Lung (tissue), 11 donors: ENCODE measurements at regions not wholly inside any gene's neighbourhood (a gene's known extent, or its start where the extent isn't known, plus 50 kb on each side); places are given as distances from the start of the nearest gene placed in this dataset.

ENCODE experiments used
- ATAC-seq: fragments of 200-7000 bp; cut with Tn5 transposase; one replicate; pipeline ENCODE4 v1.9.1; 2020; ENCODE audit warnings: moderate number of reproducible peaks; ENCODE audit not compliant: insufficient read depth, low FRiP score
- DNase-seq, 3 donors: peaks; one replicate each; pipeline ENCODE4 v3.0.0-alpha.2; 2013 to 2017
- H3K27ac ChIP-seq, 2 donors: one replicate each; pipeline ENCODE4 v1.5.1; 2013; ENCODE audit warnings: mild to moderate bottlenecking in 2 of 2, moderate library complexity in 2 of 2, control low read depth in 1 of 2, inconsistent platforms in 1 of 2, low read depth in 1 of 2, low read length in 1 of 2
- H3K27me3 ChIP-seq, 3 donors: one replicate each; pipeline ENCODE4 v1.5.1; 2013; ENCODE audit warnings: low read length in 2 of 3; ENCODE audit not compliant: control insufficient read depth in 3 of 3, insufficient read depth in 3 of 3
- H3K36me3 ChIP-seq, 4 donors: one replicate each; pipeline ENCODE4 v1.5.1; 2013; ENCODE audit warnings: low read length in 4 of 4, mild to moderate bottlenecking in 1 of 4, moderate library complexity in 1 of 4; ENCODE audit not compliant: control insufficient read depth in 4 of 4, insufficient read depth in 4 of 4
- H3K4me1 ChIP-seq, 5 donors: one replicate each; pipeline ENCODE4 v1.5.1; 2013; ENCODE audit warnings: low read length in 5 of 5, mild to moderate bottlenecking in 2 of 5, moderate library complexity in 1 of 5; ENCODE audit not compliant: control insufficient read depth in 5 of 5, insufficient read depth in 5 of 5
- H3K4me3 ChIP-seq: one replicate; pipeline ENCODE4 v1.5.1; 2013; ENCODE audit warnings: mild to moderate bottlenecking, control low read depth, moderate library complexity
- H3K9ac ChIP-seq, 2 donors: one replicate each; pipeline ENCODE4 v1.5.1; 2013; ENCODE audit warnings: low read length in 2 of 2, control low read depth in 1 of 2; ENCODE audit not compliant: insufficient read depth in 1 of 2
- H3K9me3 ChIP-seq, 4 donors: one replicate each; pipeline ENCODE4 v1.5.1; 2013; ENCODE audit warnings: low read length in 3 of 4, mild to moderate bottlenecking in 1 of 4, moderate library complexity in 1 of 4; ENCODE audit not compliant: control insufficient read depth in 4 of 4, insufficient read depth in 3 of 4
- WGBS, 2 donors: extraction: QIAGEN DNeasy Blood & Tissue Kit; methylation state at CpG; one replicate each; pipeline ENCODE4 v1.1.7; 2013; 5-methylcytosine and 5-hydroxymethylcytosine counted together
- TF ChIP-seq, protein P1 (sequence below): IDR thresholded peaks from 2 replicates; pipeline ENCODE4 v1.5.1; 2012; ENCODE audit warnings: mild to moderate bottlenecking; ENCODE audit errors: control extremely low read depth, extremely low read depth
- donor health status: control.
- donor health status: control.
- donor health status: Bipolar disorder and iron deficiency.
- donor health status: healthy.
- donor health status: DM: yes; HTN: yes; CAD: no.

DNA sequence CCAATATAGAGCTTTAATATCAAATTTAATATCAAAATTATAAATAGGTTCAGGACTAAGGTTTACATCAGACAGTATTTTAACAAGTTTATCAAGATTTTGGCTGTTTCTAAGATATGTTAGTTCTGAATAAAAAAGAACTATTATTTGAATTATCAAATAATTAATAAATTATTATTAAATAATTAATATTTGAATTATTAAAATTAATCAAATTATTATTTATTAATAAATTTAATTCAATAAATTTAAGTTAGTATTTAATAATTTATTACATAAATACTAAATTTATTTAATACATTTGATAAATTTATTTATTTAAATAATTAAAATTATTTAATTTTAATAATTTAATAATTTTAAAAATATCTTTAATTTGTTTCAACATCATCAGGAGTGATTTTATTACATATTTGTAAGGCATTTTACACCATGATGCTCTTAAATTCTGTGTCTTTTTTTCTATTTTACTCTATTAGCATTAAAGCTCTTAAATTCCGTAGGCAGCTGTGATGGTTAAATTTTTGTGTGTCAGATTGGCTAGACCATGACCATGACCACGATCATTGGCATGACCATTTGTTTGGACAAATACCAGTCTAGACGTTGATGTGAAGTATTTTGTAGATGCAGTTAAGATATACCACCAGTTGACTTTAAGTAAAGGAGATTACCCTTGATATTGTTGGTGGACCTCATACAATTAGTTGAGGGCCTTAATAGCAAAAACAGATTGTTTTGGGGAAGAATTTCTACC, 82.6 kb downstream of the BBS10 start:
- TF ChIP-seq, protein P1, sequence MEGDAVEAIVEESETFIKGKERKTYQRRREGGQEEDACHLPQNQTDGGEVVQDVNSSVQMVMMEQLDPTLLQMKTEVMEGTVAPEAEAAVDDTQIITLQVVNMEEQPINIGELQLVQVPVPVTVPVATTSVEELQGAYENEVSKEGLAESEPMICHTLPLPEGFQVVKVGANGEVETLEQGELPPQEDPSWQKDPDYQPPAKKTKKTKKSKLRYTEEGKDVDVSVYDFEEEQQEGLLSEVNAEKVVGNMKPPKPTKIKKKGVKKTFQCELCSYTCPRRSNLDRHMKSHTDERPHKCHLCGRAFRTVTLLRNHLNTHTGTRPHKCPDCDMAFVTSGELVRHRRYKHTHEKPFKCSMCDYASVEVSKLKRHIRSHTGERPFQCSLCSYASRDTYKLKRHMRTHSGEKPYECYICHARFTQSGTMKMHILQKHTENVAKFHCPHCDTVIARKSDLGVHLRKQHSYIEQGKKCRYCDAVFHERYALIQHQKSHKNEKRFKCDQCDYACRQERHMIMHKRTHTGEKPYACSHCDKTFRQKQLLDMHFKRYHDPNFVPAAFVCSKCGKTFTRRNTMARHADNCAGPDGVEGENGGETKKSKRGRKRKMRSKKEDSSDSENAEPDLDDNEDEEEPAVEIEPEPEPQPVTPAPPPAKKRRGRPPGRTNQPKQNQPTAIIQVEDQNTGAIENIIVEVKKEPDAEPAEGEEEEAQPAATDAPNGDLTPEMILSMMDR, result no peak
- Histone ChIP-seq H3K27ac (no peak overlapping the region), H3K9me3 (no peaks in the 10 kb centered on the region), H3K4me1 (peaks cover 0 to 34% (median 7%) of the 10 kb centered on the region in 5 donors), H3K9ac (no peak overlapping the region), H3K36me3 (no peaks in the 10 kb centered on the region), H3K27me3 (no peaks in the 10 kb centered on the region), H3K4me3 (no peak overlapping the region)
- ATAC-seq (no peak), DNase-seq (no peak)
- WGBS, 2 donors, result 51 to 86% methylated on average over 3 of the region's 3 CpGs

DNA sequence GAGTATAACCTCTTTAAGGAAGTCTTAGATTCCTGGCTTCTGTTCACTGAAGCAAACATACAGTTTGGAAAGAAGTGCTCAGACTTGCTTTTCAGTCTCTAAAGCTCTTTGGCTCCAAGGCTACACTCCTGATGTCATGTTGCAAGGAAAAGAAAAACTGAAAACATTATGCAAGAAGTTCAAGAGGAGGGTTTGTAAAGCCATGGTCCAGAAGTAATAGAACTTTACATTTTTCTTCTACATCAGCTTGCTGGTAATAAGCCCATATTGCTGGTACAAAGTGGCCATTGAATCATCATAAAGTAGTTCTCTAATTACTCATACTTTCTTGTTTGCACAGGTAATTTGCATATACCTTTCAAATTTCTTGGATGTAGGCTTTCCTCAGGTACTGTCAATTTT, 83.6 kb downstream of the BBS10 start:
- TF ChIP-seq, protein P1, result no peak
- peak; percentile 59 for ATAC-seq
- Histone ChIP-seq H3K4me3 (no peak overlapping the region), H3K27me3 (no peaks in the 10 kb centered on the region), H3K9me3 (no peaks in the 10 kb centered on the region), H3K9ac (no peak overlapping the region), H3K4me1 (peaks cover 2 to 44% (median 11%) of the 10 kb centered on the region in 5 donors), H3K27ac (no peak overlapping the region), H3K36me3 (no peaks in the 10 kb centered on the region)
- DNase-seq, result peak in 2 of 3 donors; percentile 62 to 78

DNA sequence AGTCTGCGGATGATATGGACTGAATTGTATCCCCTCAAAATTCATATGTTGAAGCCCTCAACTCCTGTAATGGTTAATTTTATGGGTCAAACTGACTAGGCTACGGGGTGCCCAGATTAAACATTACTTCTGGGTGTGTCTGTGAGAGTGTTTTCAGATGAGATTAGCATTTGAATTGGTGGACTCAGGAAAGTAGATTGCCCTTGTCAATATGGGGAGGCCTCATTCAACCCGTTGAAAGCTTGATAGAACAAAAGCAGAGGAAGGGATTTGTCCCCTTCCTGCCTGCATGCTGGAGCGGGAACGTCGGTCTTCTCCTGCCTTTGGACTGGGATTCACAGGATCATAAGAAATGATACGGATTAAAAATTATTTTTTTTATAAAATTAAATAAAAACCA, 84.5 kb downstream of the BBS10 start:
- no peaks in the 10 kb centered on the region for H3K36me3 ChIP-seq
- H3K27ac ChIP-seq, result no peak overlapping the region
- peaks cover 2 to 53% (median 18%) of the 10 kb centered on the region in 5 donors for H3K4me1 ChIP-seq
- no peaks in the 10 kb centered on the region for H3K9me3 ChIP-seq
- H3K27me3 ChIP-seq, result no peaks in the 10 kb centered on the region
- H3K9ac ChIP-seq, result no peak overlapping the region
- TF ChIP-seq, protein P1, result no peak
- no peak overlapping the region for H3K4me3 ChIP-seq
- DNase-seq (no peak), ATAC-seq (no peak)
- WGBS, 2 donors, result 81 to 87% methylated on average over 7 of the region's 7 CpGs

DNA sequence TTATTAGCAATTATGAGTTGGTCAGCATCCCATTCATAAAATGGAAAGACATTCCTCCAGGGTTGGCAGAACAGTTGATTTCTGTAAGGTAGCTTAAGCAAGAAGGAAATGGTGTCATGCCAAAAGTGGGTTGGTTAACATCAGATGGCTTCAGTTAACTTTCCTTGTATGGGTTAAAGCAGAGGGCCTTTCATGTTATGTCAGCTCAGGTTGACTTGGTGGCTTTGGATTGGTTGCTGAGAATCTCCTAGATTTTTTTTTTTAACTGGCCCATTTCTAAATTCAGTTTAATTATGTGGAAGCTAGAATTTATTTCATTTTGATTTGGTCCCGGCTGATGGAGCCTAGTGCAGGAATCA, 87.8 kb downstream of the BBS10 start:
- no peaks in the 10 kb centered on the region for H3K27me3 ChIP-seq
- no peak for DNase-seq
- H3K4me3 ChIP-seq, result no peak overlapping the region
- H3K36me3 ChIP-seq, result no peaks in the 10 kb centered on the region
- 84 to 96% methylated on average over 1 of the region's 1 CpG for WGBS, 2 donors
- ATAC-seq, result no peak
- no peak overlapping the region for H3K9ac ChIP-seq
- H3K9me3 ChIP-seq, result no peaks in the 10 kb centered on the region
- H3K27ac ChIP-seq, result peak overlapping the region in 1 of 2 donors; percentile 59
- TF ChIP-seq, protein P1, result no peak
- peaks cover 0 to 36% (median 11%) of the 10 kb centered on the region in 5 donors for H3K4me1 ChIP-seq
